GM12873 (cell line): ENCODE measurements at regions not wholly inside any gene's neighbourhood (a gene's known extent, or its start where the extent isn't known, plus 50 kb on each side); places are given as distances from the start of the nearest gene placed in this dataset.

Experiments used
- CTCF ChIP-seq: IDR thresholded peaks from 2 replicates; pipeline ENCODE4 v1.5.1; 2012; ENCODE audit warnings: low read depth, mild to moderate bottlenecking, moderate library complexity, low read length, control low read depth; ENCODE audit not compliant: insufficient read depth; ENCODE audit errors: missing control alignments

DNA sequence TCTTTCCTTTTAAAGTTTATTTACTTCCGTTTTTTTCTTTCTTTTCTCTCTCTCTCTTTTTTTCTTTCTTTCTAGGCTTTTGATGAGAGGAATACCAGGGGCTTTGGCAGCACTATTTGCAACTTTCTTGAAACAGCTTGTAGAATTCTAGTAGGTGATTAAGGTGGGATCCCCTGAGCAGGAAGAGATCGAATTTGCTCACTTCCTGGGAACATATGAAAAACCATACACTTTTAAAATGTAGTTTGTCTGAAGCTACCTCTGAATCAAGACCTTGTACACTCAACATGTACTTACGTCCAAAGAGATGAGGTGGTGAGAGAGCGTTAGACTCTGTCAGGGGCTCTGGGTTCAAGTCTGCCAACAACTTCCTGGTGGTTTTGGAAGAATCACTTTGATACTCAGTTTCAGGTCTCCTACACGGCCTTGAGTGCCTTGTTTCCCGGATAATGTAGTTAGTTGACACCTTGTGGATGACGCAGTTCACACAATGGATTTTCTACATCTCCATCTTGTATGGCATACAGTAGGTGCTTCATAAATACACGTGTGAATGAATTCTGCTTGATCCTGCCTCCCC is 229.1 kb downstream of the MYCN start:
- TF ChIP-seq CTCF: no peak

- no peak for TF ChIP-seq CTCF
These were observed 228.3 kb downstream of the MYCN start for GRCh38 chr2:16168506-16169264.

DNA sequence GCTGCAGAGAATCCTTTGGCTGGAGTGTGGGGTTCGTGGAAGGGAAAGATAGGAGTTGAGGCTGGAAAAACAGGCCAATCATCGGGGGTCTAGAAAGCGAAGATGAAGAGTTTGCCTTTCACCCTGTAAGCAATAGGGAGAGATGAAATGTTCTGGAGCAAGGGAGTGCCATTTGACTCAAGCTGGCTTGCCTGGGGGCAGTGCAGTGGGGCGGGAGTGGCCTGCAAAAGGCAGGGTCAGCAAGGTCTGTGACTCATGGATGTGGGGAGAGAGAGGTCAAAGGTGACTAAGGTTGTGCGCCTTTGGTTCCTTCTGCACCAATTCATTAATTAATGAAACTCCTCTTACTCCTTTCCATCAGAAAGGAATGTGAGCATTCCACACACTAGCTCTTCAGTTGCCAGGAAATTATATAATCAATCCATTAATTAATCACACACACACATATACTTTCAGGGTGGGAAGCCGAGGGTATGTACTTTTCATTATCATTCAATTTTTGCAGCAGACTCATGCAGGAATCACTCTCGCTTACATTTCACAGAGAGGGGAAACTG is 227.6 kb downstream of the MYCN start:
- no peak for TF ChIP-seq CTCF

DNA sequence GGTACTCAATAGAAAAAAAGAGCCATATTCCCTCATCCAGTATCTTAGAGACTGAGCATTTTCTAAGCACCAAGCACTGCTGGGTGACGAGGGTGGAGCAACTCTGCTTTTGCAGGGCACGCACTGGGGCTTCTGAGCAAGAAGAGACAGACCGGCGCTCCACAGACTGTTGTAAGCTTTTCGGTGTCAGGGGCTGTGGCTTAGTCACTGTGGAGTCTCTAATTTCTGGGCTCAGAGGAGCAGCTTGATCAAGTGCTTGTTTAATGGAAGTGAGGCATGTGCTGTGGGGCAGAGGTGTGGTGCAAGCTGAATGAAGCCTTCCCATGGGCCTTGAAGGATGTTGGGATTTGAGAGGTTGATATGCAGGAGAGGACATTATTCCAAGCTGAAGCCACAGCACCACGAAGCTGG is 227.1 kb downstream of the MYCN start:
- no peak for TF ChIP-seq CTCF

DNA sequence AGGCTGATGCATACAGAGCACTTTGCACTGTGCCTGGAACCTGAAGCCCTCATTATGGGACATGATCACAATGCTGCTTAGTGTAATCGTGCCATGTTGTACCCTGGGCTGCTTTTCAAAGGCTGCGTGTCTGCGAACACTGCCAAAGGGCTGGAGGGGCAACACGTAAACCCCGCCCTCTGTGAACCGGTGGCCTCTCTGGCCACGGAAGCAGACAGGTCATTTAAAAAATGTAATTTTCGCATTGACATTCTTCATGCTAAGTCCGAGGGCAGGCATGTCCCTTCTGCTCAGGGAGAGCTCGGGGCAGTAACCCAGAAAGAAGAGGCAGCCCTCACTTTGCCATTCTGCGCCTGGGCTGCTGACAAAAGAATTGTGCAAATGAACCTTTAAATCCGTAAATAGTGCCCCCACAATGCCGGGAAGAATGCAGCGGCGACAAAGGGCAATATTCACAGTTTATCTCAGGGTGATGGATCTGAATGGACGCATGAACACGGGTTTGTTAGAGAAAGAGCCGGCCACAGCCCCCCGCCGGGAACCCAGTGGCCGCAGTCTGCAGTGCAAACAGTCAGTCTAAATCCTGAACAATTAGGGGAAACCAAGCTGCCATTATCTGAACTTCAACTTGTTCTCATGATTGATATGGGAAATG is 226.1 kb downstream of the MYCN start:
- TF ChIP-seq CTCF: no peak

GRCh38 chr2:16165518-16166326 is 225.4 kb downstream of the MYCN start:
- TF ChIP-seq CTCF: no peak
